GM12891 (cell line): ENCODE measurements at regions not wholly inside any gene's neighbourhood (a gene's known extent, or its start where the extent isn't known, plus 50 kb on each side); places are given as distances from the start of the nearest gene placed in this dataset.

Source experiments
- DNase-seq: peaks from one replicate; pipeline ENCODE4 v3.0.0; 2011; ENCODE audit warnings: low spot score; ENCODE audit not compliant: insufficient read length
- FAIRE-seq: peaks from 2 replicates; lab custom pipeline; 2011; peaks lifted over from hg19 to GRCh38; lab: Jason Lieb, UNC
- PAX5 ChIP-seq: IDR thresholded peaks from 2 replicates; pipeline ENCODE4 v1.6.1; 2011; ENCODE audit warnings: low read length, moderate library complexity, mild to moderate bottlenecking; ENCODE audit not compliant: insufficient read depth, severe bottlenecking
- POLR2A ChIP-seq: IDR thresholded peaks from 2 replicates; pipeline ENCODE4 v1.6.1; 2011; ENCODE audit warnings: low read depth, low read length, control low read depth
- POLR2AphosphoS5 ChIP-seq: IDR thresholded peaks from 2 replicates; pipeline ENCODE4 v1.6.1; 2011; ENCODE audit warnings: low read depth, low read length, control low read depth
- POU2F2 ChIP-seq: IDR thresholded peaks from 2 replicates; pipeline ENCODE4 v1.6.1; 2011; ENCODE audit warnings: low read depth, mild to moderate bottlenecking, control low read depth, low read length, moderate library complexity
- SPI1 ChIP-seq: IDR thresholded peaks from 2 replicates; pipeline ENCODE4 v1.6.1; 2011; ENCODE audit warnings: low read depth, low read length, control low read depth
- TAF1 ChIP-seq: IDR thresholded peaks from 2 replicates; pipeline ENCODE4 v1.6.1; 2011; ENCODE audit warnings: low read depth, low read length, control low read depth

DNA sequence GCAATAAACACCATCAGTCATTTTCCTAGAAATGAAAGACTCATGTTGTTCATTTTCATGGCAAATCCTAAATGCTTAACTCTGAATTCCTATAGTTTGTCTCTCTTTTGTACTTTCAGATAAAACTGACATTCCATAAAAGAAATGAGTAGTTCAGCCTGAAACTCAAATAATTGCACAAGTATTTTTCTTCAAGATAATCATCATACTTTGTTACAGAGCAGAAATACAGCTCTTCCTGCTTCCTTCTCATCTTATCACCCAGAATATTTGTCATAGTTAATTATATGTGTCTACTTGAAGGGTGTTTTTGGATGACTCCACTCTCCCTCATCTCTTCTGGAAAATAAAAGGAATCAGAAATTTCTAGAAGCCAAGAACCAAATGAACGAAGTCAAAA lies 141.1 kb downstream of the HNMT start:
- FAIRE-seq (no peak), DNase-seq (no peak)
- TF ChIP-seq POU2F2 = no peak
- no peak for TF ChIP-seq PAX5
- no peak for TF ChIP-seq POLR2AphosphoS5
- no peak for TF ChIP-seq TAF1
- TF ChIP-seq SPI1 = no peak
- no peak for TF ChIP-seq POLR2A

- FAIRE-seq = no peak
- no peak for DNase-seq
These were observed 142.3 kb downstream of the HNMT start for GRCh38 chr2:138106606-138107005.

GRCh38 chr2:138107288-138107687 lies 143.0 kb downstream of the HNMT start:
- TF ChIP-seq POLR2A (no peak), TAF1 (no peak), SPI1 (no peak), POU2F2 (no peak), PAX5 (no peak), POLR2AphosphoS5 (no peak)
- FAIRE-seq (no peak), DNase-seq (no peak)

More at GRCh38 chr2:138106606-138107005, 142.3 kb downstream of the HNMT start:
- no peak for TF ChIP-seq POU2F2
- TF ChIP-seq POLR2AphosphoS5 = no peak
- TF ChIP-seq SPI1 = no peak
- TF ChIP-seq PAX5 = no peak
- no peak for TF ChIP-seq POLR2A
- no peak for TF ChIP-seq TAF1

DNA sequence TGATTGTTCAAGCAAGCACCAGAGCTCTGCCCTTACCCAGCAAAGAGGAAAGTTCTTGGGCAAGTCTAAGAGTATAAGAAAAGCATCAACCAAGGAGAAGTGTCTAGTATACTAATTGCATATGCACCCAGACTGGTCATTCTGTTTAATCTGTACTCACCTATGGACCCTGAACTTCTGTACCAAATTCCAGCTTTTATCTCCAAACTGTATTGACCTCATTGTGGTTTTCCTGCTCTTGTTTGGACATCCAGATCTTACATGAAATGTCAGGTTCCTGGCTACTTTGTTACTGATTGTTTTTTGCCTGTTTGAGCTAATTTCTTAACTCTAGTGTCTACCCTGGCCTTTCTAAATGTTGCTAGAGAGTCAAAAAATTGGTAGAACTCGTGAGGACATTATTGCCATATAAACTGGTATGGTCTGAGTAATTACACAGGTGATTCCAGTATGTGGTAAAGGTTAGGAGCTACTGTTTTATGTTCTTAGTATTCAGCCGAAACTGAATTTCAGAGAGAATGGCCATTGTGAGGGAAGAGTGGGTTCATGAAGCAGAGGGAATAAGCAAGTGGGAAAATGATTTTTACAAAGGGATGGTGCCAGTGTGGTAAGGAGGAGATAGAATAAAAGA lies 146.3 kb downstream of the HNMT start:
- no peak for DNase-seq
- no peak for FAIRE-seq

GRCh38 chr2:138112536-138112935 lies 148.3 kb downstream of the HNMT start:
- TF ChIP-seq POU2F2 (no peak), SPI1 (no peak), TAF1 (no peak), POLR2A (no peak), PAX5 (no peak), POLR2AphosphoS5 (no peak)
- FAIRE-seq = no peak
- no peak for DNase-seq

More for the DNA sequence above, 146.3 kb downstream of the HNMT start:
- no peak for TF ChIP-seq TAF1
- no peak for TF ChIP-seq POU2F2
- TF ChIP-seq PAX5 = no peak
- TF ChIP-seq POLR2AphosphoS5 = no peak
- no peak for TF ChIP-seq POLR2A

DNA sequence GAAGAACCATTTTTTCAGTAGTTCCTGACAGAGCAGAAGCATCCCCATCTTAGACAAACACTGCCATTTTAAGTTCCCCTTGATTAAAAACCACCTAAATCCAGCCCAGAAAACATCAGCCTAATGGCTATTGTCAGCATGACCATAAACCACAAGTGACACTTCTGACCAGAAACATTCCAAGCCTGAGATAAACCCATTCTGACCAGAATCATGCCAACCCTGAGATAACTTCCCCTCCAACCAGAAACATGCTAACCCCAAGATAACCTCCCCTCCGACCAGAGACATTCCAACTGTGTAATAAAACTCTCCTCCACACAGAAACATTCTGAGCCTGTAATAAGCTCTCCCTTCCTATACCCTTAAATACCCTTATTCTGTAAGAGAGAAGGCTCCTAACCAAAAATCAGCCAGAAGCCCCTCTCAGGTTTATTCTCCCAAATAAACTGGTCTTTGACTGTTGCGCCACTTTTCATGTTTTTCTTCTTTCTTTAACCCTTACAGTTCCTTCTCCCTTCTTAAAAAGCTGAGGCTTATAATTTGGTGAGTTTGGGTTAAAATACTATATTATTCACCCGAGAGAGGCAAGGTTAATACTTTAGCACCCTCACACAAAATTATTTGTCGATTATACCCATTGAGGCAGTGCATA lies 149.7 kb downstream of the HNMT start:
- DNase-seq (no peak), FAIRE-seq (no peak)
- no peak for TF ChIP-seq POU2F2
- no peak for TF ChIP-seq SPI1
- no peak for TF ChIP-seq POLR2A

DNA sequence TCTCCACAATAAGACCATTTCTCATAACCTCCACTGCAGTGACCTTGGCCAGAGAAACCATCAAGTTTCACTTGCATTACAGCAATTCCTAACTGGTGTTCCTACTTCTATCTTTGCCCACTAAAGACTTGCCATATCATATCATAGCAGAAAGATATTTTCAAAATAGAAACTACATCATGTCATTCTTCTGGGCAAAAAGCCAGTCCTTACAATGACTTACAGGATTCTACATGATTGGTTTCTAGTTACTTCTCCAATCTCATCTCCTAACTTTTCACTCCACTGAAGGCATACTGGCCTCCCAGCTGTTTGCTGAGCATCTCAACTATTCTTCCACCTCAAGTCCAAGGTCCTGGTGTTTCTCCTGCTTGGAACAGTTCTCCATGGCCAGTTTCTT lies 151.4 kb downstream of the HNMT start:
- DNase-seq (no peak), FAIRE-seq (no peak)
- TF ChIP-seq POLR2A (no peak), POU2F2 (no peak)

DNA sequence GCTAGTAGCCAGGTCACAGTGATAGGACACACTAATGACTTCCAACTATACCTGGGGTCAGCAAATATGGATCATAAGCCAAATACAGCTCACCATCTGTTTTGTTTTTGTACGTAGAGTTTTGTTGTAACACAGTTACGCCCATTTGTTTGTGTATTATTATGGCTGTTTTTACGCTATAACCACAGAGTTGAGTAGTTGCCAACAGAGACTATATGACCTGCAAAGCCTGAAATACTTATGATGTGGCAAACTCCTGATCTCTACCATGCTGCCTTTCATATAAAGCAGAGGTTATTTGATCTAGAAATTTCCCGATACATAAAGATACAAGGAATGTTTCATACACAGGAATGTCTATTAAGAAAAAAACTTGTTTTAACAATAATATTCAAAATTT lies 152.2 kb downstream of the HNMT start:
- TF ChIP-seq SPI1 (no peak), POLR2AphosphoS5 (no peak), TAF1 (no peak), POU2F2 (no peak), POLR2A (no peak), PAX5 (no peak)
- FAIRE-seq (no peak), DNase-seq (no peak)

DNA sequence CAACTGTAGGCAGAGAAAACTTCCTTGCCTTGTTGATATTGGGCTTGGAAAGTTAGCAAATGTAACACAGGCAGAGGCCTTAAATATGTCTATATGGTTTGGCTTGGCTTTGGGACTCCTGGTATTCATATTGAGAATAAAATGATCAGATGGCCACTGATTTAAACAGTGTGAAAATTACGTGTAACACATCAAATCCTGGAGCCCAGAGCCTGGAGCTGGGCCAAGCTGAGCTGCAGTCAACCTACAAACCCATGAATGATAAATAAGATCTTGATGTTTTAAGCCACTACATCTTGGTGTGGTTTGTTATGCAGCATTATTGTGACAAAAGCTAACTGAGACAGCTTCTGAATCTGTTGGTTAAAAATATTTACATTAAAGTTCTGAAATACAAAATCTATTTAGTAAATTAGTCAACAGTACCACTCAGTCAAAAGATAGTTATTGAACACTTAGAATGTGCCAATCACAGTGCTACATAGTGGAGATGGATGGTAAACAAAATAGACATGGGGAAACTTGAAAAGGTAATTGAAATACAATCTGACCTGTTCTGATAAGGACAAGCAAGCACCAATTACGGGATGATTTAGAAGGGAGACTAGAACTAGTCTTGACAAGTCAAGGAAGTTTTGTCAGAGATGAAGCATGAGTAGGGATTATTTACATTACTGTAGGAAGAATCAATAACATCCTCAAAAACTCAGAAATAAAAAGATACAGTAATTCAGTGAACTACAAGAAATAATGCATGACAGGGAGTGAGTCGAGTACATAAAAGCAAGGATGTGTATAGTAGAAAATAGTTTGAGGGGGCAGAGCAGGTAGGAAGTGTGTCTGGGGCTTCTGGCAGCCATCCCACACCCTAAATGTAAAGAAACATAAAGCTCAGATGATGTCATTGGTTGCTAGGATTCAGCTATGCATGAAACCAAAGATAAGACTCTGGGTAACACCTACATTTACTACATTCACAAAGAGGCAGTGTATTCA lies 157.7 kb downstream of the HNMT start:
- DNase-seq (no peak), FAIRE-seq (no peak)
- no peak for TF ChIP-seq PAX5
- no peak for TF ChIP-seq POLR2A
- TF ChIP-seq POU2F2 = no peak
- no peak for TF ChIP-seq POLR2AphosphoS5
- TF ChIP-seq TAF1 = no peak
- no peak for TF ChIP-seq SPI1
